NCI-H2107 treated with DMSO at 0.1 percent for 48 hours (cell line): ENCODE measurements at regions not wholly inside any gene's neighbourhood (a gene's known extent, or its start where the extent isn't known, plus 50 kb on each side); places are given as distances from the start of the nearest gene placed in this dataset.
"Not testable (repeated sequence)": the region's sequence is repeated elsewhere in the genome, so short reads cannot be mapped to it uniquely, and the experiment has no call there.

Source experiments
- DNase-seq: peaks from one replicate; lab custom pipeline; 2025; ENCODE audit not compliant: unreplicated experiment; lab: John Stamatoyannopoulos, UW

GRCh38 chr1:43108080-43108479 is 64.0 kb downstream of the EBNA1BP2 start:
- no peak for DNase-seq

DNA sequence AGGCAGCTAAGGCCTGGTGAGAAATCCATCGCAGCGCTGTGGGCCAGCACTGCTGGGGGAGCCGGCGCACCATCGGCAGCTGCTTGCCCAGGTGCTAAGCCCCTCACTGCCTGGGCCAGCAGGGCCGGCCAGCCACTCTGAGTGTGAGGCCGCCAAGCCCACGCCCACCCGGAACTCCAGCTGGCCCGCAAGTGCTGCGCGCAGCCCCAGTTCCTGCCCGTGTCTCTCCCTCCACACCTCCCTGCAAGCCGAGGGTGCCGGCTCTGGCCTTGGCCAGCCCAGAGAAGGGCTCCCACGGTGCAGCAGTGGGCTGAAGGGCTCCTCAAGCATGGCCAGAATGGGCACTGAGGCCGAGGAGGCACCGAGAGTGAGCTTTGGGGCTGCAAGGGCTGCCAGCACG is 64.4 kb downstream of the EBNA1BP2 start:
- no peak for DNase-seq

- DNase-seq = no peak
Measured at GRCh38 chr1:43104027-43104763, 67.9 kb downstream of the EBNA1BP2 start.

- no peak for DNase-seq
Measured at GRCh38 chr1:43101061-43101460, 71.0 kb downstream of the EBNA1BP2 start.

- no peak for DNase-seq
Measured at GRCh38 chr1:43098200-43098599, 73.9 kb downstream of the EBNA1BP2 start.

DNA sequence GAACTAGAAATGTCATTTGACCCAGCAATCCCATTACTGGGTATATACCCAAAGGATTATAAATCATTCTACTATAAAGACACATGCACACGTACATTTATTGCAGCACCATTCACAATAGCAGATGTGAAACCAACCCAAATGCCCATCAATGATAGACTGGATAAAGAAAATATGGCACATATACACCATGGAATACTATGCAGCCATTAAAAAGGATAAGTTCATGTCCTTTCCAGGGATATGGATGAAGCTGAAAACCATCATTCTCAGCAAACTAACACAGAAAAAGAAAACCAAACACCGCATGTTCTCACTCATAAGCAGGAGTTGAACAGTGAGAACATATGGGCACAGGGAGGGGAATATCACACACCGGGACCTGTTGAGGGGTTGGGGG is 75.6 kb downstream of the EBNA1BP2 start:
- not testable (repeated sequence) for DNase-seq

DNA sequence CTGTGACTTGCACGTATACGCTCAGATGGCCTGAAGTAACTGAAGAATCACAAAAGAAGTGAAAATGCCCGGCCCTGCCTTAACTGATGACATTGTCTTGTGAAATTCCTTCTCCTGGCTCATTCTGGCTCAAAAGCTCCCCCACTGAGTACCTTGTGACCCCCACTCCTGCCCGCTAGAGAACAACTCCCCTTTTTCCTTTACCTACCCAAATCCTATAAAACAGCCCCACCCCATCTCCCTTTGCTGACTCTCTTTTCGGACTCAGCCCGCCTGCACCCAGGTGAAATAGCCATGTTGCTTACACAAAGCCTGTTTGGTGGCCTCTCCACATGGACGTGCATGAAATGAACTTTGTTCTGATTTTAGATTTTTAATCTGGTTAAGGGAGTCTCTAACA is 81.3 kb downstream of the EBNA1BP2 start:
- not testable (repeated sequence) for DNase-seq

DNA sequence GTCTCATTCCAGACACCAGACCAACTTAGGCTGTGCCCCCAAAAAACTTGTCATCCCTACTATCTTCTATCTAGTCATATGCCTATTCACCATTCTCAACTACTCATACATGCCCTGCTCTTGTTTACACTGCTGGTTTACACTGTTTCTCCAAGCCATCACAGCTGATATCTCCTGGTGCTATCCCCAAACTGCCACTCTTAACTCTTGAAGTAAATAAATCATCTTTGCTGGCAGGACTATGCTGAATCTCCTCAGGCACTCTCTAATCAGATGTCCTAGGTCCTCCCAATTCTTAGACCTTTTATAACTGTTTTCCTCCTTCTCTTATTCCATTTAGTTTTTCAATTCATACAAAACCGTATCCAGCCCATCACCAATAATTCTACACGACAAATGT is 81.9 kb downstream of the EBNA1BP2 start:
- not testable (repeated sequence) for DNase-seq

DNA sequence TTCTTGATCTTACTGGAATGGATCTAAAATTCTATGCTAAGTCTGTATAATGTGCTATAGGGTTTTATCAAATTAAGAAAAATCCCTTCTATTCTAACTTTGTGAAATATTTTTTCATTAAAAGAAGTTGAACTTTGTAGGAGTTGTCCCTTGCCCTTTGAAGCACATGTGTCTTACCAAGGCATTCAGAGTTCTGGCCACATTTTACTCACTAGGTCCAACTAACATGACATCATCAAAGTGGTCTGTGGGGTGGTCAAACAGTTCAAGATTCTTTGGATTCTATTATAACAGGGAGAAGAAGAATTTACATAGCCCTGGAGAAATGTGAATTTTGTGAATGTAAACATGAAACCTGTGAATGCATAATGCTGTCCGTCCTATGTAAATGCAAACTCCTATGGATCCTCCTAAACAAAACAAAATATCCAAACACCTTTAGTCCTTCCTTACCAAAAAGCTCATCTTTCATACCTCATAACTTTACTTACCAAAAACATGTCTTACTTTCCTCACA is 88.7 kb downstream of the EBNA1BP2 start:
- DNase-seq = no peak

GRCh38 chr1:43082740-43083139 is 89.3 kb downstream of the EBNA1BP2 start:
- no peak for DNase-seq

DNA sequence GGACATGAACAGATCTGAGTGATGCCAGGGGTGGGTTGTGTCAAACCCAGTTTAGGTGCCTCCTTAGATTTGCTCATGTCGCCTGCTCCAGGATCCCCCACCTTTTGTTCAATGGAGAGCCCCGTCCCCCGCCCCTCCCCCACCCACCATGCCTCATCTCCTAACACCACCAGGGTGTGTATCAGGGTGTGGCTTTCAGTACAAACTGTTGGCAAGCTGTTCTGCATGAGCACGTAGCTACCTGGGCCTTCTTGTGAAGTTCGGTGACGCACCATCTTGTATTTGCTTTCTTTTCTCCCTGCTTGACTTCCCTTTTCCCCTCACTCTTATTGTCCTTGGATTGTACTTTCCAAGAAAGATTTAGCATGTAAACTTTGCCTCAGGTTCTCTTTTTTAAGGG is 94.8 kb downstream of the EBNA1BP2 start:
- no peak for DNase-seq

GRCh38 chr1:43074709-43075108 is 97.4 kb downstream of the EBNA1BP2 start:
- DNase-seq = no peak

- no peak for DNase-seq
Measured at GRCh38 chr1:43074244-43074643, 97.8 kb downstream of the EBNA1BP2 start.

DNA sequence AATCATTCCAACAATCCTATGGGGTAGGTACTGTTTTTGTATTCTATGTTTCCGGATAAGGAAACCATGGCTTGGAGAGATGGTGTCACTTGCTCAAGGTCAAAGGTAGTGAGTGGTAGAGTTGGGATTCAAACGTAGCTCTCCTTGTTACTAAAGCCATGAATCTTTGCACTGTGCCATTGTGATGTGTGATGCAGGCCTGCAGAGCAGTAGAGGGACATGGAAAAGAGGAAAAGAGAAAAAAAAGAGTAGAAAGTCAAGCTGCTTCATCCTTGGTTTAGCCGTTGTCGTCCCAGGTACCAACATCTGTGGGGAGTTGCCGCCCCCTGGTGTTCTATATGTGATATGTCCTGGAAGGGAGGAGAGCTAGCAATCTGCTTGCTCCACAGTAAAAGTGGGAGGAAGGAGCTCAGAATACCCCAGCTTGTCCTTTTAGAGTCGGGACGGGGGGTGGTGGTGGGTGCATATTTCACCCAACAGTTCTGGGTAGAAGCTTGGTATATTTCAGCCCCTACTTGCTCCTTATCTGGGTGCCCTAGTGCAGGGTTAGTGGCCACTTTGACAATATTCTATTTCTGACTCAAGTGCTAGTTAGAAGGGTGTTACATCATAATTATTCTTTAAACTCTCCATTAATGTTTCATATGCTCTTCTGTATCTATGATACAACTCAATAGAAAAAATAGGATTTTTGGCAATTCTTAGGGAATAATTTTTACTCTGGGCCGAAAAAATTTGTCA is 98.4 kb downstream of the EBNA1BP2 start:
- DNase-seq = peak; percentile 88

GRCh38 chr1:43072314-43072713 is 99.8 kb downstream of the EBNA1BP2 start:
- DNase-seq = no peak

DNA sequence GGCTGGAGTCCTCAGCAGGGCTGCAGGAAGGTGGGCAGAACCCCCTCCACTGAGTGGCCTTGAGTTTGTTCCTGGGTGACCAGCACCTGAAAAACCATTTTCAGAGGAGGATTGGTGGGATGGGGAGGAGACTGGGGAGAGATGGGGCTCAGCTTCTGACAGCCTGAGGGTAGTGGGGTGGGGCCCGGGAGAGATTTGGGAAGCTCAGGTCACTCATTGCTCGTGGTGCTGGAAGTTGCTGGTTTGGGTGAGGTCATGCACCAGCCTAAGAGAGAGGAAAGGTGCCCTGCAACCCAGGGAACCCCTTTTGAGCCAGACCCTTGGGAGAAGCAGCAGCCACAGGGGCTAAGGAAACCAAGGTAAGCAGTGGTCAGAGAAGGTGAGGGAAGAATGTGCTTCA is 100.8 kb downstream of the EBNA1BP2 start:
- no peak for DNase-seq

DNA sequence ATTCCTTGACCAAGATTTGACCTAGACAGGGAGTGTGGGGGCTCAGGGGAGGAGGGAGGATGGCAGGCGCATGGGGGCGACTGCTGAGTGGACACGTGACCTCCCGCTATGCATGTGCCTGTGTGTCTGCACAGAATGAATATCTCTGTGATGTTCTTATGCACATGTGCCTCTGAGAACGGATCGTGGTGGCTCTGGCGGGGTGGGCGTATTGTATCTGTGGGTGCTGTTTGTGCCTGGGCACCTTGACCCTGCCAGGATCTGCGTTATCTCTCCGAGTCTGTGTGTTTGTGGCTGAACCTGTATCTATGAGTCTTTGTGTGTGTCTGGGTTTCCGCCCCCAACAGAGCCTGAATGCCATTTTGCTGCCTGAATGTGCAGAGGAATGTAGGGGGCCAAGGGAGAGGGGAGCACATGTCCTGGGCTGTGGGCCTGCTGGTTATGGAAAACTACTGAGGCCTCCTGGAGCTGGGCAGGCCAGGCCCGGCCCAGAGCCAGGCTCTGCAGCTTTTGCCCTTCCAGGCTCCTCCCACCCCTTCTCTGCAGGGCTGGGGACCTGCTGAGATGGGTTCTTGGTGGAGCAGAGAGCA is 102.5 kb downstream of the EBNA1BP2 start:
- DNase-seq = no peak

DNA sequence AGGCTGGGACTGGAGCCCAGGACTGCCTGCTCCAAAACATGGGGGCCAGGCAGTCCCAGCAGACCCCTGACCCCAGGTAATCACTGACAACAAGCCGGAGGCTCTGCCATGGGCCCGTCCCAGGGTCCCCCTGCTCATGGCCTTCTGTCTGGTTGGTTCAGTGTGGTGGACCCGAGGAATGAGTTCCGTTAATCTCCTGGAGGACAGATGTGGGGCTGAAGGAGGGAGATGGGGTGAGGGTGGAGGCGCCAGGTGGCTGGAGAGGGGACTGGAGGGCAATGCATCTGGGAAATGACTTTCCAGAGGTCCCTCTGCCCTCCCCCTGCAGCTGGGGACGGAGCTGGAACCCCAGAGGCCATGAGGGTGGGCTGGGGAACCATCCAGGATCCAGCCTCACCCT is 103.2 kb downstream of the EBNA1BP2 start:
- no peak for DNase-seq

DNA sequence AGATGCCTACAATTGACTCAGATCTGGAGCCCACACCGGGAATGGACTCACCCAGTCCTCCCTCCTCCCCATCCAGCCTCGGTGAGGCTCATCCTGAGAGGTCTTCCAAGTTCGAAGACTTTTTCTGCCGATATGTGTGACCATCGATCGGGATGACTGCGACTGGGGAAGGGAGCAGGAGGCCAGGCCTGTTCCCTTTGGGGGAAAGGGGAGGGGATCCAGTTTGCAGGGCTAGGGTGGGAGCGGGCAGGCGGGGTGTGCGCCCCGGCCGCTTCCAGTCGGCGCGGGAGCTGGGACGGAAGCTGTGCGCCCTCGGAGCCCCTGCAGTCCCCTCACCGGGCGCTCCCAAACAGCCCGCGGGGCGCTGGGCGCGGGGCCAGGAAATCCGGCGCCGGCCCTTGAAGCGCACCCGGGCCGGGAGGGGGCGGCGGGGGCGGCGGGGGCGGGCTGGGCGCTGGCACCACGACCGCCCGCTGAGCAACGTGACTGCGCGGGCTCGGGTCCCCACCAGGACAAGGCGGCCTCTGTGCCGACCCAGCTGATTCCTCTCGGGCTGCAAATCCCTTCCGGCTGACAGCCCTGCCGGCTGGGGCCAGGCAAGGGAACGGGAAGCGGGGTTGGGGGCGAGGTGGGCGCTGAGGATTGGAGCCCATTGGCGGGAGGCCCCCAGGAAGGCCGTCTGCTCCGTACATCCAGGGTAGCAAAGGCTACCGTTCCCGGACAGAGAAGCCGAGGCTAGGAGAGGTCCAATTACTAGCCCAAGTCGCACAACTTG is 103.9 kb downstream of the EBNA1BP2 start:
- no peak for DNase-seq

DNA sequence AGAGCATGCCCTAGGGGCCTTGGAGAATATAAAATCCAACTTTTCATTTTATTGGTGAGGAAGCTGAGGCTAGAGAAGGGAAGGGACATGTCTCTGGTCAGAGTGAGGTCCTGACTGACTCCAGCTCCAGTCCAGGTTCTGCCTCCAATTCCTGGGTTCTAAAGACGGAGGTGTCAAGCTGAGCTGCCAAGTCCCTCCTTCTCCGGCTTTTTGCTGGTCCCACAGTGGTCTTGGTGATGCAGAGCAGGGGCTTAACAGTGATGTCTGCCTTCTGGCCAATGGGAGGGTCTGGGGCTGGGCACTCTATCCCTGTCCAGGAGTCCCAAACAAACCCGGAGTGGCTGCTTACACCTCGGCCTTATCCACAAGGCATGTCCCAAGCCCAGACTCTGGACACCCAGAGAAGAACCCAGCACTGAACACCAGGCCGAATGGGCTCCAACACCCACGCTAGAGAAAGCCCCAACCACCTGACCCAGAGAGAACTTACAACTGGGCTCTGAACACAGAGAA is 104.8 kb downstream of the EBNA1BP2 start:
- no peak for DNase-seq

DNA sequence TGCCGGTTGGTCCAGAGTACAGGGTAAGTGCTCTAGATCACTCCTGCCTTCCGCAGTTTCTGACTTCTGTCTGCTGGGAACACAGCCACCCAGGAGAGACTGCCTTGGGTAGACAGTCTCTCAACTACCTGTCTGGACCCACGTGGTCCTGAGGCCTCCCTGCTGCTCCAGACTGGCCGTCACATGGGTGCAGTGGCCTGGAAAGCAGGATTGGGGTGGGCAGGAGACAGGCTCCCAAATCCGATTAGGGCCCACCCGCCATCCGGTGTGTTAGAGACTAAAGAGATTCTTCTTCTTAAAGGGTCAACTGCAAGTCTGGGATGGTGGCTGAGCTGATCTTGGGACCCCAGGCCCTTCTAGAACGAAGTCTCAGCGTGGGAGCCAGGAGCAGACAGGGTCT is 105.5 kb downstream of the EBNA1BP2 start:
- DNase-seq = no peak
